GM06990 (cell line): ENCODE measurements at regions not wholly inside any gene's neighbourhood (a gene's known extent, or its start where the extent isn't known, plus 50 kb on each side); places are given as distances from the start of the nearest gene placed in this dataset.

Experiments
- DNase-seq: peaks from one replicate; pipeline ENCODE4 v3.0.0-alpha.2; 2011; ENCODE audit not compliant: insufficient read length; ENCODE audit errors: extremely low read depth
- H3K27me3 ChIP-seq: replicated peaks from 2 replicates; pipeline ENCODE4 v1.6.0; 2011; ENCODE audit warnings: low read length; ENCODE audit not compliant: control insufficient read depth, insufficient read depth
- H3K36me3 ChIP-seq: 2 replicates; pipeline ENCODE4 v1.5.1; 2011; ENCODE audit warnings: low read length; ENCODE audit not compliant: control insufficient read depth, insufficient read depth
- H3K4me3 ChIP-seq: replicated peaks from 2 replicates; pipeline ENCODE4 v1.5.1; 2011; ENCODE audit warnings: low read depth, mild to moderate bottlenecking, control low read depth, low read length
- TF ChIP-seq, protein P1 (sequence below): IDR thresholded peaks from 2 replicates; pipeline ENCODE4 v1.5.1; 2011; ENCODE audit warnings: low read length, control low read depth, mild to moderate bottlenecking, inconsistent platforms; ENCODE audit not compliant: insufficient read depth, poor library complexity, severe bottlenecking

DNA sequence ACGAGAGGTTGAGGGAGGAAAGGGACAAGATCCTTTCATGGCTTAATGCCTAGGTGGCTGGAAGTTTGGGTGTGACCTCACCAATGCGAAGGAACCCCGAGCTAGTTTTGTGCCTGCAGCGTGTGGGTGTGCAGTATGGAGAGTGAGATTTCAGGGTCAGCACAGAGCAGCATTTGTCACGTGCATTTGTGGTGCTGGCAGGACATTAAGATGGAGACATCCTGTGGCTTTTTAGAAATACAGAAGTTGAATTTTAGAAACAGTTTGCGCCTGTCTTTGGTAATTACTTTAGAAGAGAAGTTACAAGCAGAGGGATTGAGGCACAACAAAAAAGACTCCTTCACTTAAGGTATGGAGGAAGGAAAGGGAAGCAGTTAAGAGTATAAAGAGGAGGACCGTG lies 258.2 kb upstream of the THUMPD2 start:
- no peaks in the 10 kb centered on the region for H3K36me3 ChIP-seq

DNA sequence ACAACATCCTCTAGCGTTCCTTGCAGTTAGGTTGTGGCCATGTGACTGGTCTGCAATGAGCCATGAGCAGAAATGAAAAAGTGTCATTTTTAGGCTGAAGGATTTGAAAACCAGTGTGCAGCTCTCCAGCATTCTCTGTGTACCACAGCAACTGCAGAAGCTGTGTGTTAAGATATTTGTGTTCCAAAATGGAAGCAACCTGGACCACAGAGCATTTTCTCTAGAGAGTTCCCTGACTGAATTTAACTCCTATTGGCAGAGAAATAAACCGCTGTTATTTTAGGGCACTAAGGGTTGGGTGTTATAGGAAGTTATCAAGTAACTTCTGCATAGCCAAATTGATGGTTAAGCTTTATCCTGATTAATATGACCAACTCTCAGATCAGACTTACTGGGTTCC lies 257.2 kb upstream of the THUMPD2 start:
- no peak for DNase-seq
- Histone ChIP-seq H3K36me3 (no peaks in the 10 kb centered on the region), H3K4me3 (no peak overlapping the region), H3K27me3 (no peaks in the 10 kb centered on the region)
- TF ChIP-seq, protein P1, sequence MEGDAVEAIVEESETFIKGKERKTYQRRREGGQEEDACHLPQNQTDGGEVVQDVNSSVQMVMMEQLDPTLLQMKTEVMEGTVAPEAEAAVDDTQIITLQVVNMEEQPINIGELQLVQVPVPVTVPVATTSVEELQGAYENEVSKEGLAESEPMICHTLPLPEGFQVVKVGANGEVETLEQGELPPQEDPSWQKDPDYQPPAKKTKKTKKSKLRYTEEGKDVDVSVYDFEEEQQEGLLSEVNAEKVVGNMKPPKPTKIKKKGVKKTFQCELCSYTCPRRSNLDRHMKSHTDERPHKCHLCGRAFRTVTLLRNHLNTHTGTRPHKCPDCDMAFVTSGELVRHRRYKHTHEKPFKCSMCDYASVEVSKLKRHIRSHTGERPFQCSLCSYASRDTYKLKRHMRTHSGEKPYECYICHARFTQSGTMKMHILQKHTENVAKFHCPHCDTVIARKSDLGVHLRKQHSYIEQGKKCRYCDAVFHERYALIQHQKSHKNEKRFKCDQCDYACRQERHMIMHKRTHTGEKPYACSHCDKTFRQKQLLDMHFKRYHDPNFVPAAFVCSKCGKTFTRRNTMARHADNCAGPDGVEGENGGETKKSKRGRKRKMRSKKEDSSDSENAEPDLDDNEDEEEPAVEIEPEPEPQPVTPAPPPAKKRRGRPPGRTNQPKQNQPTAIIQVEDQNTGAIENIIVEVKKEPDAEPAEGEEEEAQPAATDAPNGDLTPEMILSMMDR = no peak

More for the DNA sequence above, 258.2 kb upstream of the THUMPD2 start:
- Histone ChIP-seq H3K4me3 (no peak overlapping the region), H3K27me3 (no peaks in the 10 kb centered on the region)
- no peak for DNase-seq
- TF ChIP-seq, protein P1 = no peak

DNA sequence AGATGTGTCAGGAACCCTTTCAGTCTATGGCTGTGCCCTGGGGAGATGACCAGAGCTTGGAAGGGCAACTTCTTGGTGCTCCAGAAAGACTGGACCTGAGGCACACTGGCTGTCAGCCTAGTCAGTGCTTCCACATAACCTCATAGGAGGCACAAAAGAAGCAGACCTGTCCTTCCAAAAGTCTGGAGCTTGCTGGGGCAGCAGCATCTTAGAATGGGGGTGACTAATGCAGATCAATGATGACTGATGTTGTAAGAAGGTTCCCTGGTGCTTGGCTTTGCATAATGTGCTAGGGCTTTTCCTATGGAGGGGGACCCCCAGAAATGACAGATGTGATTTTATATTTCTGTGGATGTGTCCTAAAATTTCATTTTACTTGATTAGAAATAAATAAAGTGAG lies 255.7 kb upstream of the THUMPD2 start:
- no peak overlapping the region for H3K4me3 ChIP-seq
- no peaks in the 10 kb centered on the region for H3K27me3 ChIP-seq
- DNase-seq = no peak
- H3K36me3 ChIP-seq = no peaks in the 10 kb centered on the region
- TF ChIP-seq, protein P1 = no peak

DNA sequence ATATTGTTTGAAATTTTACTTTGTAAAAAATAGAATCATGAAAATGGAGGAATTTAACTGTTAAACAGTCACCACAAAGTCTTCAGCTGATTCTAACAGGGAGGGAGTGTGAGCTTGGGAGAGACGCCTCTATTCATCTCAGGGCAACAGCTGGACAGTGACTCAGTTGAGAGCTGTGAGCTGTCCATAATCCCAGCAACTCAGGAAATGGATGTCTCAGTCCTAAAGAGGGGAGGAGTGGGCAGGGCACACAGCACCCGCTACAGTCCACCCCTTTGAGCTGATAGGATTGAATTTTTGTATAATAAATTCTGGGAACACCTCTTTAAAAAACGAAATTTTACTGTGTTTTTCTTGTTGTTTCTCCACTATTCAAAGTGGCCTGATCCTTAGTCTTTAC lies 255.1 kb upstream of the THUMPD2 start:
- no peak for DNase-seq
- TF ChIP-seq, protein P1 = no peak
- Histone ChIP-seq H3K27me3 (no peaks in the 10 kb centered on the region), H3K36me3 (no peaks in the 10 kb centered on the region), H3K4me3 (no peak overlapping the region)

DNA sequence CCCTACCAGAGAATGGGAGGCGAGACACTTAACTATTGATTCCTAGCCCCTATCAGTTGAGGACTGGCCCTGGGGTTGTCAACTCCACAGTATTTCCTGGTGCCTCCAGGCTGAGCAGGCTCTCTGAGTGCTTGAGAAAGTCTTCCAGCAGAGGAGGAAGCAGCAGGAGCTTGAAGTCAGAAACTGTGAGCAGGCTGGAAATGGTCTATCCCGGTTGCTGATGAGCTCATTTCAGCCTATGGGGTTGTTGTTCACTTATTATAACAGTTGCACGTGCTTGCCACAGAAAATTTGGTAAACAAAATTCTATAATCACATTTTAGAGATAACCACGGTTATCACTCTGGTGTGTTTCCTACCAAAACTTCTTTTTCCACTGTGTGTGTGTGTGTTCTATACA lies 254.7 kb upstream of the THUMPD2 start:
- Histone ChIP-seq H3K4me3 (no peak overlapping the region), H3K27me3 (no peaks in the 10 kb centered on the region), H3K36me3 (no peaks in the 10 kb centered on the region)
- no peak for DNase-seq
- TF ChIP-seq, protein P1 = no peak

DNA sequence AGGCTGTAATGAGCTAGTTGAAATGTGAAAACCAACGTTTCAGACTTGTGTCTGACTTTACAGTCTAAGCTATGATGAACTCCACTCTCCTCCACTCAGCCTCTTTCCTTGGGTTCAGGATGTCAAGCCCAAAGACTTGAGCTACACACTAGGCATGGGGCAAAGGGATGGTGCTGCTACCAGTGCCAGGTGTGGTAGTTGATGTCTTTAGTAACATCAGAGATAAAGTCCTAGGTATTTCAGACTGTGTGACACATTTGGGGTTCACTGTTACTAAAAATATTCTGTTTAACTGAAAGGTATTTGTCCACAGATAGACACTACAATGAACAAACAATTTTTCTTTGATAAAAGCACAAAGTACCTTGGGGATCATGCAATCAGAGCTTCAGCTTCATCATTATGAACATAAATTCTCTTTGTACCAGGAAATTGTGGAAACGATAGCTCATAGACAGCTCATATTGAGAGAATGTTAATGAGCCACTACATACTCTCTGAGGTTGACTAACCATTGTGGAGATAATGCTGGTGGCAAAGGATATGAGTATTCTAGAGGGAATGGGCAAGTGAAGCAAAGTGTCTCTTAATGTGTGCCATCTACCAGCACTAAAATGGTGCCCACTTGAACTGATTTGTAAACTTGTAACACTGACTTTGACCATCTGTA lies 253.7 kb upstream of the THUMPD2 start:
- TF ChIP-seq, protein P1 = no peak
- no peaks in the 10 kb centered on the region for H3K27me3 ChIP-seq
- no peak for DNase-seq
- H3K4me3 ChIP-seq = no peak overlapping the region
- no peaks in the 10 kb centered on the region for H3K36me3 ChIP-seq
